HG02610 (cell line): ENCODE measurements at regions not wholly inside any gene's neighbourhood (a gene's known extent, or its start where the extent isn't known, plus 50 kb on each side); places are given as distances from the start of the nearest gene placed in this dataset.
"Not testable (repeated sequence)": the region's sequence is repeated elsewhere in the genome, so short reads cannot be mapped to it uniquely, and the experiment has no call there.

Experiments
- ATAC-seq: cut with Tn5 transposase; IDR thresholded peaks from one replicate; pipeline ENCODE4 v1.9.1; 2021; ENCODE audit warnings: mild to moderate bottlenecking, moderate library complexity; ENCODE audit not compliant: unreplicated experiment

GRCh38 chr12:38016602-38017001, 300.0 kb upstream of the ALG10B start:
- ATAC-seq = no peak

GRCh38 chr12:38025916-38026315, 290.7 kb upstream of the ALG10B start:
- ATAC-seq = no peak

GRCh38 chr12:38053113-38053512, 263.5 kb upstream of the ALG10B start:
- no peak for ATAC-seq

DNA sequence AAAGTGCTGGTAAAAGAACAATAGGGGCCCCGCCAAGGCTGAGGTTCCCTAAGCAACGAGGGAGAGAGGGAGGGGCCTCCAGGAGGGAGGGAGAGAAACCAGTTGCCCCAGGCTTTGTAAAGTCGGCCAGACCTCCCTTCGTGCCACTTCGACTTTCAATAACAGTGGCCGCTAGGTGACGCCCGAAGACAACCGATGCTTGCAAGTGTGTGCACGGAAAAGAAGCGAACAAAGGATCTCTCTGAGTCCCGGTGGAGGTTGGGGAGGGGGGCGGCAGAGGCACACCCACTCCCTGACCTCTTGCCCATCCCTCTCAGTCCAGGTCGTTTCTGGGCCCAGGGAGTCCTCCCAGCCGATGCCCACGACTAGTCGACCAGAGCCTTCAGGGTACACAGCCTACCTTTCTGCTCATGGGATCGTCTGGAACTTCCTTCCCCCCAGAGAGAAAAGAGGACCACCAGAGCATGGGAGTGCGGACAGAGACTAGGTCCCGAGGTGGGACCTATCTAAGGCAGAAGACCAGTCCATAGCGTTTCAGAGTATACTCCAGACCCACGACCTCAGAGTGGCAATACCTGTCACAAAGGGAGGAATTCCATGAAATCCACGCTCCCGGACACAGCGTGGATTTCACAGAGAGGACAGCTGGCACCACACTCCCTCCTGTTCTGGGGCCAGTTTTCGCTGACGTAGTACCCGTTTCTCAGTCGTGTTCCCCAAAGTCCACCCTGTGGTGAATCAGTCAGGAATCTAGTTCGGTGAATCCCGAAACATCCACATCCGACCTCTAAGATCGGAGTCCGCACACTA, 262.7 kb upstream of the ALG10B start:
- ATAC-seq = no peak

DNA sequence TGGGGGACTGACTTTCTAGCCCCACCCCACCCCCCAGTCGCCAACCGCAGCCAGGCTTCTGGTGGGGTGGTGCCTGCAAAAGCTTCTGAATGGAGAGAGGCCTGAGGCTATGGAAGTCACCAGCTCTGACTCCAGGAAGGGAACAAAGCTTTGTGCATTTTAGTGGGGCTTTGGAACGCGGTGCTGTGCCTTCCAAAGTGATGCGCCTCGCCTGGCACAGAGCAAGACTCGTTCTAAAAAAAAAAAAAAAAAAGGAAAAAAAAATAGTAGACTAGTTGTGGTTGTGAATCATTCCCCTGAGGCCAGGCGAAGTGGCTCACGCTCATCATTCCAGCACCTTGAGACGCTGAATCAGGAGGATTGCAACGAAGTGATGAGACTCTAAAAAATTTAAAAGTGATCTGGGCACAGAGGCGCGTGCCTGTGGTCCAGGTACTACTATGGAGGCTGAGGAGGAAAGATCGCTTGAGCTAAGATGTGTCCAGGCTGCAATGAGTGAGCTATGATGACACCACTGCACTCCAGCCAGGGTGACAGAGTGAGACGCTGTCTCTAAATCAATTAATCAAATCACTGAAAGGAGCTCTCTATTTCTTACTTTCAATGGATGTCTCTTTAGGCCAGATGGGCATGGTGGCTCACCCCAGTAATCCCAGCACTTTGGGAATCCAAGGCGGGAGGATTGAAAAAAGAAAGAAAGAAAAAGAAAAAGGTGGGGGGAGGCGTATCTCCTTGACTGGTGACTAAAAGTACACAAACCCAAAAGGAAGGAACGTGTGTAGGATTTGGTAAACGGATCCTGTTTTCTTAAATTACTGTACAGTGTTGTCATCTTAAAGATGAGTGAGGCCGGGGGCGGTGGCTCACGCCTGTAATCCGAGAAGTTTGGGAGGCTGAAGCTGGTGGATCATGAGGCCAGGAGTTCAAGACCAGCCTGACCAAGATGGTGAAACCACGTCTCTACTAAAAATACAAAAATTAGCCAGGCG, 259.6 kb upstream of the ALG10B start:
- no peak for ATAC-seq

DNA sequence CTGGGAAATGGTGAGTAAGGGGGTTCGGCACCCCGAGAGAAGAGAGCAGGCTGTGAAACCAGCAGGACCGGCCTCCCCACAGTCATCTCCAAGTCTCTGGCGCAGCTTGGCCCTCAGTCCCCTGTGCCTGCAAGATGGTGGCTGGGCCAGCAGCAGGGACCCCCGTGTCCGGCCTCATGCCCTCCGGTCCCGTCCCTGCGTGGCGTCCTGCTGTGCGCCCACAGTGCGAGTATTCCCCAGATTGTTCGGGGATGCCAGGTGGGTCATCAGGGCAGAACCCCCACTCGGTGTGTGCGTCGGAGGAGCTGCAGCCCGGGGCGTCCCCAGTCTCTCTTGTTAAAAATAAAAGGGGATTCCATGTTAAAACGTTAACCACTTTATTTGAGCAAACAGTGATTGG, 216.9 kb upstream of the ALG10B start:
- no peak for ATAC-seq

GRCh38 chr12:38101753-38102152, 214.8 kb upstream of the ALG10B start:
- no peak for ATAC-seq

DNA sequence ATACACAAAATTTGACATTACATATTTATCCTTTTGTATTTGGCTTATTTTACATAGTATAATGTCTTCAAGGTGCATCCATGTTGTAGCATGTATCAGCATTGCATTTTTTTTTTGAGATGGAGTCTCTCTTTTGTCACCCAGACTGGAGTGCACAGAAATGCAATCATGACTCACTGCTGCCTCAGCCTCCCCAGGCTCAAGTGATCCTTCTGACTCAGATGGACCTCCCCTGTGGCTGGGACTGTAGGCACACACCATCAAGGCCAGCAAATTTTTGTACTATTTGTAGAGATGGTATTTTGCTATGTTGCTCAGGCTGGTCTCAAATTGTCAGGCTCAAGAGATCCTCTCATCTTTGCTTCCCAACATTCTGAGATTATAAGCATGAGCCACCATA, 214.4 kb upstream of the ALG10B start:
- no peak for ATAC-seq

DNA sequence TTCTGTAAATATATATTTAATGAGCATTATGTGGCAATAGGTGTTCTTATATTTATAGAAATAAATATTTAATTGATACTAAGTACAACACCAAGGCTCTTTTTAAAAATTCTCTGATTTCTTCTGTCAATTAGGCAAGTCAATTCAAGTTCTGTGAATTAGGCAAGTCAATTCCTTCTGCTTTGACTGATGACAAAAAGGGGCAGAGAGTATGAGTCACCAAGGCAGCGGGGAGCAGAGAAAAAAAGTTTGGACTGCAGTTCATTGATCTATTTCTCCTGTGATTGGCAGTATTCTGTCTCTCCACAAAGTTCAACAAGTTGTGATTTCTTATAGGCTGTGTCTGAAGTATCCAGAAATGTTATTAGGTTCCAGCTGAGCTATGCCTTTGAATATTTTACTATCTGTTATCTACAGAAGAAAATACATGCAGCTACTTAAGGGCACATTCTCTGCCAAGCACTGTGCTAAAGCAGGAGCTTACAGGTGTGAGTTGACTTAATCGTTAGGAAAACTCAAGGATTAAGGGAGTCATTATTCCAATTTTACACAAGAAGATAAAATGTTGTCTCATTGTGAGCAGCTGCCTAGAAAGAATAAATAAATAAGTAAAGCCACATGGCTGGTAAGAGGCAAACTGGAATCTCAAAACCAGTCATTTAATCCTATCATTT, 206.4 kb upstream of the ALG10B start:
- ATAC-seq = no peak

DNA sequence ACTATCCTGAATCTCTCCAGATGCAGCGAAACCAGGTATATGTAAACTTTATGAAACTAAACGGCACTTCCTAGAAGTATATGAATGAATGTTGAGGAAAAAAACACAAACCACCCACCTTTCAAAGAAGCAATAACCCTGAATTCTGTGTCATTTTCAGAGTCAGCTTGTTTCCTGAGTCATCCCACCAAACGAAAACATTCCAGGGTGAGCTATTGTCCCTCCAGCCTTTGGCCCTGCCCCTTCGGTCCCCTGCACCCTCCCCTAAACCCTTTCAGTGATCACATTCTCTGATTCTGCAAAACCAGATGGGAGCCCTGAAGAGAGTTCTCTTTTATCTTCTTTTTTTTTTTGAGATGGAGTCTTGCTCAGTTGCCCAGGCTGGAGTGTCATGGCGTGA, 202.6 kb upstream of the ALG10B start:
- no peak for ATAC-seq

DNA sequence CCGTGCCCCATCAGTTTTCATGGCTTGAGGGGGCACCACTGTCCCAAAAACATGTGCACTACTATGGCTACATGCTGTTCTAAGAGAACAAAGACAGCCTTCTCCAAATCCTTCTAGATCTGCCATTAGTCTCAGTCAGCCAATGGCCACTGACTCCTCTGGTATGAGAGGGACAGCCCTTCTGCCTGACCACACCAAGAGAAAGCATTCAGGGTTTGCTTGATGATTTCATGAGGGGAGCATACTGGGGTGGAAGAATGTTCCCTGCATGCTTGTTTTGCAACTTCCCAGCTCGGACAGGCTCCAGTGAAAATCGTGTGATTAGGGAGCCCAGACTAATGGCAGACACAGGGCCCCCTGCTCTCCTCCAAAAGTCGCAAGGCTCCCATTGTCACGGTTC, 199.6 kb upstream of the ALG10B start:
- ATAC-seq = no peak

GRCh38 chr12:38118632-38119031, 197.9 kb upstream of the ALG10B start:
- no peak for ATAC-seq

DNA sequence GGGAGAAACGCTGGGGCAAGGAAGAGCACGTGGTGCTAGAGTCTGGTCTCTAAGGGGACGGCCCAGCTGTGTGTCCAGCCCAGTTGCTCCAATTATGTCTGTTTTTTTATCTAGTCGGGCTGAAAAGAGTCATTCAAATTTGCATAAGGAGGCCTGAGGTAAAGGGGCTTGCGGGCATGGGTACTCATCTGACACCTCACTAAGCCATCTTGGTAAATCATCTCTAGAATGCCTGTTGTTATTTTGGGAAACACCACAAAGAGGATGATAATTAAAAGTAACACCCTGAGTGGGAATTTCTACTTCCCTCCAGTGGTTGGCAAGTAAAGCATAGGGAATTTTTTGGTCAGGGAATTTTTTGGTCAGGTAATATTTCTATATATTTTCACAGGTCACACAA, 196.1 kb upstream of the ALG10B start:
- ATAC-seq = peak; percentile 59

GRCh38 chr12:38123028-38123427, 193.5 kb upstream of the ALG10B start:
- ATAC-seq = not testable (repeated sequence)

GRCh38 chr12:38123566-38124246, 192.9 kb upstream of the ALG10B start:
- ATAC-seq = no peak

DNA sequence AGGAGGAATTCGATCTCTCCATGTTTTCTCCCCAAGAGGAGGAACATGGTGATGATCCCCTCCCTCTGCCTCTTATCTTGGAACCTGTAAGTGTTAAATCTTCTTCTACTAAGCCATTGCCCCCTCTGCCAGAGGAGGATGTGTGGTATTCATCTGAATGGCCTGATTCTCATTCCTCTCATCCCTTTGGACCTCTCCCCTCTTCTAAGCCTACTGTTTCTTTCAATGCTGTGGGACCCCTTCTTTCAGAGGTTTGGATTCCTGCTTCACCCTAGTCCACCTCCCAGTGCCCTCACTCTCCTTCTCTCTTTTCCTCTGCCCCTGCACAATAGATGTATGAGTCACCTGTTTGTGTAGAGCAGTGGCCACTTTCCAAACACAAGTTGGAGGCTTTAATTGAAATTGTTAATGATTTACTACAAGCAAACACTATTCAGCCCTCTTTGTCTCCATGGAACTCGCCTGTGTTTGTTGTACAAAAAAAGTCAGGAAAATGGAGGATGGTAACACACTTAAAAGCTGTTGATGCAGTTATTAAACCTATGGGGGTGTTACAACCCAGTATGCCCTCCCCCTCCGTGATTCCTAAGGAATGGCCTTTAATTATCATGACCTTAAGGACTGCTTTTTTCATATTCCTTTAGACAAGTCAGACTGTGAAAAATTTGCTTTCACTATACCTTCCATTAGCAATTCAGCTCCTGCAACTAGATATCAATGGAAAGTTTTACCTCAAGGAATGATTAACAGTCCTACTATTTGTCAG, 192.1 kb upstream of the ALG10B start:
- no peak for ATAC-seq

DNA sequence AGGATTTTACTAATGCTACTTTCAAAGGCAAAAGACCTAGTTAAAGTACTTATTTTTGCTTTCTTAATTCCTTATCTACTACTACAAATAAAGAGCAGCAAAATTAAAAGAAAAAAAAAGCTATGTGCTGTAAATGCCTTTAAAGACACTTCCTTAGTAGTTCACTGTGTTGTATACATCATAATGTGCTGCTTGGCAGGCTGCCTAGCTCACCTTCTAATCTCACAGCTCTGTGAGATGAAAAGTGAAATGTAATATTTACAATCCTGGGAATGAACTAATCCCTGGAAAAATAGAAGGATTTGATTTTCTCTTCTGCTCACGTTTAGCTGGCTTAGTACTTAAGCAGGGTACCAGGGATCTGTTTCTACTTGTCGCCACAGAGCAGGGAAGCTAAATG, 184.4 kb upstream of the ALG10B start:
- no peak for ATAC-seq

DNA sequence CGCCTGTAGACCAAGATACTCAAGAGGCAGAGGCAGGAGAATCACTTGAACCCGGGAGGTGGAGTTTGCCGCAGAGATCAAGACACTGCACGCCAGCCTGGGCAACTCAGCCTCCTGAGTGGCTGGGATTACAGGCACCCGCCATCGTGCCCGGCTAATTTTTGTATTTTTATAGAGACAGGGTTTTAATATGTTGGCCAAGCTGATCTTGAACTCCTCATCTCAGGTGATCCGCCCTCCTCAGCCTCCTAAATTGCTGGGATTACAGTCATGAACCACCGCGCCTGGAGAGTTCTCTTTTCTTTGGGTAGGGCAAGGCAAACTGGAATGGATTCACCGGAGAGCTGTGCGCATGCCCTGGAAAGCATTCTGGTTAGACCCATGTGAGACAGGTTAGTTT, 179.3 kb upstream of the ALG10B start:
- no peak for ATAC-seq

GRCh38 chr12:38137716-38138115, 178.9 kb upstream of the ALG10B start:
- ATAC-seq = no peak
